ENCODE measurements at regions not wholly inside any gene's neighbourhood (a gene's known extent, or its start where the extent isn't known, plus 50 kb on each side); places are given as distances from the start of the nearest gene placed in this dataset.

DNA sequence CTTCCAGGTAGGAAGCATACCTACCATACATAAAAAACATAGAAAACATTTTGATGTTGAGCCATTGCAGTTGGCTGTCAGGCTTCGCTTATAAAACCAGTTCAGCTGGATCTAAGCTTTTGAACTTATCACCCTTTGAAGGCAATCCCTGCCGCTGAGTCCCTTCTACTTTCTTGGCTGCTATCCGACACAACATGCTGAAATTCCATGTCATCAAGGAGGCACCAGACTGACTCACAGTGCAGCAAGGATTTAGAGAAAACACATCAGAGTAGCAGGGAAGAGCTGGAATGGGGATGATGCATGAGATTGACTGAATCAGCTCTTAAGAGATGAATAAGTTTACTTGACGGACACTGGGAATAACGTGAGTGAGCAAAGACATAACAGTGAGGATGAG, 135.0 kb upstream of the MAN1A1 start:
- TF ChIP-seq EZH2 (IDR thresholded peaks at IDR 0.05; ENCODE audit: borderline replicate concordance, insufficient read depth, low read length, poor library complexity, severe bottlenecking) (no peak), POLR2AphosphoS5 (IDR thresholded peaks at IDR 0.05) (no peak), SMC3 (conservative IDR thresholded peaks at IDR 0.05; ENCODE audit: poor library complexity) (no peak)
- TF ChIP-seq, protein P1, sequence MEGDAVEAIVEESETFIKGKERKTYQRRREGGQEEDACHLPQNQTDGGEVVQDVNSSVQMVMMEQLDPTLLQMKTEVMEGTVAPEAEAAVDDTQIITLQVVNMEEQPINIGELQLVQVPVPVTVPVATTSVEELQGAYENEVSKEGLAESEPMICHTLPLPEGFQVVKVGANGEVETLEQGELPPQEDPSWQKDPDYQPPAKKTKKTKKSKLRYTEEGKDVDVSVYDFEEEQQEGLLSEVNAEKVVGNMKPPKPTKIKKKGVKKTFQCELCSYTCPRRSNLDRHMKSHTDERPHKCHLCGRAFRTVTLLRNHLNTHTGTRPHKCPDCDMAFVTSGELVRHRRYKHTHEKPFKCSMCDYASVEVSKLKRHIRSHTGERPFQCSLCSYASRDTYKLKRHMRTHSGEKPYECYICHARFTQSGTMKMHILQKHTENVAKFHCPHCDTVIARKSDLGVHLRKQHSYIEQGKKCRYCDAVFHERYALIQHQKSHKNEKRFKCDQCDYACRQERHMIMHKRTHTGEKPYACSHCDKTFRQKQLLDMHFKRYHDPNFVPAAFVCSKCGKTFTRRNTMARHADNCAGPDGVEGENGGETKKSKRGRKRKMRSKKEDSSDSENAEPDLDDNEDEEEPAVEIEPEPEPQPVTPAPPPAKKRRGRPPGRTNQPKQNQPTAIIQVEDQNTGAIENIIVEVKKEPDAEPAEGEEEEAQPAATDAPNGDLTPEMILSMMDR (IDR thresholded peaks at IDR 0.05; ENCODE audit: poor library complexity, severe bottlenecking), result no peak

All from neural cell (in vitro differentiated cells).